K562 (cell line): ENCODE measurements at regions not wholly inside any gene's neighbourhood (a gene's known extent, or its start where the extent isn't known, plus 50 kb on each side); places are given as distances from the start of the nearest gene placed in this dataset.

Experiments
- ATAC-seq: fragments of 200-7000 bp; cut with Tn5 transposase; 3 replicates; pipeline ENCODE4 v1.9.1; 2020; ENCODE audit warnings: moderate library complexity
- BruUV-seq: library from RNA; stranded (reverse); fragments of 400-500 nt; replicated peaks from 2 replicates; lab custom pipeline; 2021; lab: Mats Ljungman, UMichigan
- CTCF ChIA-PET: fragments of 300-600 bp; formaldehyde crosslinking; extraction: SDS; loops from one replicate; lab custom pipeline; 2021; ENCODE audit warnings: low intra/inter-chr PET ratio; lab: Yijun Ruan, JAX
- POLR2A ChIA-PET: fragments of 300-600, 350-650 bp; sonication (Branson Sonifier 250); formaldehyde crosslinking; extraction: SDS; loops from one replicate; lab custom pipeline; 2021; ENCODE audit warnings: antibody characterized with exemption, inconsistent platforms; lab: Yijun Ruan, JAX
- DNase-seq, 4 experiments: peaks; one replicate each; pipeline versions ENCODE4 v3.0.0 to v3.0.0-alpha.2; 2011 to 2018; ENCODE audit warnings: low spot score in 3 of 4, mixed read lengths in 3 of 4; ENCODE audit errors: extremely low read depth in 1 of 4
- FAIRE-seq: peaks from 2 replicates; lab custom pipeline; 2011; peaks lifted over from hg19 to GRCh38; lab: Jason Lieb, UNC
- H2AFZ ChIP-seq: 2 replicates; pipeline ENCODE4 v1.6.0; 2011; ENCODE audit warnings: low read depth, low read length, control low read depth, inconsistent platforms
- H3K27ac ChIP-seq: fragments of 200-600 bp; 3 replicates; pipeline ENCODE4 v1.8.0; 2011; ENCODE audit warnings: low read depth, mild to moderate bottlenecking, control low read depth, inconsistent platforms, low read length, moderate library complexity, mixed read lengths; ENCODE audit errors: extremely low read depth
- H3K27me3 ChIP-seq, 2 experiments: fragments of 300-600 bp in 1 of 2; 2 replicates in 1 of 2; 3 replicates in 1 of 2; pipeline versions ENCODE4 v1.6.0 to v1.8.0; 2011; ENCODE audit warnings: inconsistent platforms in 2 of 2, low read length in 2 of 2, mild to moderate bottlenecking in 1 of 2, mixed read lengths in 1 of 2, moderate library complexity in 1 of 2; ENCODE audit not compliant: control insufficient read depth in 2 of 2, insufficient read depth in 2 of 2
- H3K36me3 ChIP-seq: fragments of 300-600 bp; 3 replicates; pipeline ENCODE4 v1.8.0; 2011; ENCODE audit warnings: mild to moderate bottlenecking, low read length, inconsistent platforms; ENCODE audit not compliant: control insufficient read depth, insufficient read depth
- H3K4me1 ChIP-seq, 2 experiments: fragments of 200-600 bp in 1 of 2; replicated peaks in 1 of 2; 2 replicates in 1 of 2; 3 replicates in 1 of 2; pipeline versions ENCODE4 v1.5.1 to v1.8.0; 2011; ENCODE audit warnings: inconsistent platforms in 2 of 2, low read length in 2 of 2, mild to moderate bottlenecking in 1 of 2, mixed read lengths in 1 of 2, moderate library complexity in 1 of 2; ENCODE audit not compliant: control insufficient read depth in 2 of 2, insufficient read depth in 2 of 2
- H3K4me2 ChIP-seq: 2 replicates; pipeline ENCODE4 v1.6.1; 2011; ENCODE audit warnings: low read length, control low read depth, inconsistent platforms, mixed read lengths; ENCODE audit not compliant: insufficient read depth
- H3K4me3 ChIP-seq: fragments of 200-600 bp; sonication (generic), shearing (Covaris generic); 2 replicates; pipeline ENCODE4 v1.5.1; 2016; ENCODE audit warnings: control low read depth, inconsistent platforms
- H3K79me2 ChIP-seq: fragments of 200-600 bp; 3 replicates; pipeline ENCODE4 v1.8.0; 2011; ENCODE audit warnings: low read length, inconsistent platforms; ENCODE audit not compliant: control insufficient read depth, insufficient read depth
- H3K9ac ChIP-seq, 2 experiments: 2 replicates each; pipeline versions ENCODE4 v1.6.0 to v1.6.1; 2011; ENCODE audit warnings: low read depth in 2 of 2, low read length in 2 of 2, control low read depth in 1 of 2, inconsistent platforms in 1 of 2, mild to moderate bottlenecking in 1 of 2, mixed read lengths in 1 of 2; ENCODE audit not compliant: insufficient read depth in 1 of 2
- H3K9me1 ChIP-seq: one replicate; pipeline ENCODE4 v1.6.0; 2011; ENCODE audit warnings: inconsistent platforms, mild to moderate bottlenecking, low read length, moderate library complexity; ENCODE audit not compliant: control insufficient read depth, insufficient read depth
- H3K9me3 ChIP-seq: replicated peaks from 2 replicates; pipeline ENCODE4 v1.5.1; 2011; ENCODE audit warnings: low read depth, low read length, inconsistent platforms; ENCODE audit not compliant: control insufficient read depth, insufficient read depth
- H4K20me1 ChIP-seq: replicated peaks from 2 replicates; pipeline ENCODE4 v1.6.1; 2011; ENCODE audit warnings: low read length, inconsistent platforms, mixed read lengths; ENCODE audit not compliant: control insufficient read depth, insufficient read depth
- ARID1B ChIP-seq: fragments of 450-650 bp; IDR thresholded peaks from 2 replicates; pipeline ENCODE4 v1.6.1; 2016; ENCODE audit warnings: antibody characterized with exemption, mild to moderate bottlenecking, inconsistent platforms
- CBFA2T3 ChIP-seq: fragments of 450-650 bp; IDR thresholded peaks from 2 replicates; pipeline ENCODE4 v1.6.1; 2017
- CEBPG ChIP-seq, 3 experiments: fragments of 200-800 bp in 1 of 3; sonication (Bioruptor generic) in 1 of 3; sonication (generic) in 1 of 3; formaldehyde crosslinking in 1 of 3; IDR thresholded peaks in 2 of 3; conservative IDR thresholded peaks in 1 of 3; 2 replicates each; pipeline versions ENCODE4 v1.6.1 to v1.8.0; 2016 to 2022; ENCODE audit warnings: missing compliant biosample characterization in 2 of 3, missing genetic modification characterization in 2 of 3, mild to moderate bottlenecking in 1 of 3, missing genetic modification reagents in 1 of 3
- KDM1A ChIP-seq, 2 experiments: fragments of 450-650 bp; IDR thresholded peaks; 2 replicates each; pipeline ENCODE4 v1.6.1; 2016; ENCODE audit warnings: mild to moderate bottlenecking in 2 of 2
- SMARCE1 ChIP-seq: fragments of 450-650 bp; IDR thresholded peaks from 2 replicates; pipeline ENCODE4 v1.7.1; 2016; ENCODE audit warnings: mild to moderate bottlenecking
- ZFPM2 ChIP-seq: fragments of 250-450 bp; sonication (Bioruptor Pico); IDR thresholded peaks from 2 replicates; pipeline ENCODE4 v1.5.1; 2022; ENCODE audit warnings: mild to moderate bottlenecking
- WGBS: fragments of 100-300 bp; shearing (Covaris generic); methylation state at CpG from one replicate; pipeline ENCODE4 v1.1.6; 2016; ENCODE audit warnings: low coverage, mixed read lengths; ENCODE audit not compliant: insufficient coverage; ENCODE audit errors: missing lambda C conversion rate; 5-methylcytosine and 5-hydroxymethylcytosine counted together
- in situ Hi-C: fragments of 300-500 bp; cut with MboI; formaldehyde crosslinking; loops from 4 replicates; pipeline ENCODE4 v1.15.0; 2018; ENCODE audit warnings: inconsistent platforms, mixed read lengths
- intact Hi-C: fragments of 100-400 bp; cut with micrococcal nuclease; formaldehyde crosslinking; loops from 2 replicates; pipeline ENCODE4 v1.14.2; 2022
- TF ChIP-seq, protein P1 (sequence below): sonication (generic); formaldehyde crosslinking; IDR thresholded peaks from 2 replicates; pipeline ENCODE4 v1.9.0; 2022; ENCODE audit warnings: mild to moderate bottlenecking, missing genetic modification reagents
- TF ChIP-seq, protein P2 (sequence below), 3 experiments: fragments of 200-800 bp in 1 of 3; fragments of 250-450 bp in 1 of 3; fragments of 450-650 bp in 1 of 3; sonication (Bioruptor Pico) in 1 of 3; sonication (Bioruptor generic) in 1 of 3; formaldehyde crosslinking in 1 of 3; IDR thresholded peaks; 2 replicates each; pipeline versions ENCODE4 v1.6.1 to v1.8.0; 2016 to 2022; ENCODE audit warnings: mild to moderate bottlenecking in 2 of 3, missing genetic modification characterization in 2 of 3, missing compliant biosample characterization in 1 of 3, moderate library complexity in 1 of 3
- TF ChIP-seq, protein P3 (sequence below), 2 experiments: fragments of 450-650 bp in 1 of 2; sonication (generic) in 1 of 2; formaldehyde crosslinking in 1 of 2; IDR thresholded peaks in 1 of 2; conservative IDR thresholded peaks in 1 of 2; 2 replicates each; pipeline versions ENCODE4 v1.6.1 to v1.8.1; 2016 to 2023; ENCODE audit warnings: mild to moderate bottlenecking in 2 of 2, moderate library complexity in 2 of 2, inconsistent platforms in 1 of 2, missing genetic modification reagents in 1 of 2

DNA sequence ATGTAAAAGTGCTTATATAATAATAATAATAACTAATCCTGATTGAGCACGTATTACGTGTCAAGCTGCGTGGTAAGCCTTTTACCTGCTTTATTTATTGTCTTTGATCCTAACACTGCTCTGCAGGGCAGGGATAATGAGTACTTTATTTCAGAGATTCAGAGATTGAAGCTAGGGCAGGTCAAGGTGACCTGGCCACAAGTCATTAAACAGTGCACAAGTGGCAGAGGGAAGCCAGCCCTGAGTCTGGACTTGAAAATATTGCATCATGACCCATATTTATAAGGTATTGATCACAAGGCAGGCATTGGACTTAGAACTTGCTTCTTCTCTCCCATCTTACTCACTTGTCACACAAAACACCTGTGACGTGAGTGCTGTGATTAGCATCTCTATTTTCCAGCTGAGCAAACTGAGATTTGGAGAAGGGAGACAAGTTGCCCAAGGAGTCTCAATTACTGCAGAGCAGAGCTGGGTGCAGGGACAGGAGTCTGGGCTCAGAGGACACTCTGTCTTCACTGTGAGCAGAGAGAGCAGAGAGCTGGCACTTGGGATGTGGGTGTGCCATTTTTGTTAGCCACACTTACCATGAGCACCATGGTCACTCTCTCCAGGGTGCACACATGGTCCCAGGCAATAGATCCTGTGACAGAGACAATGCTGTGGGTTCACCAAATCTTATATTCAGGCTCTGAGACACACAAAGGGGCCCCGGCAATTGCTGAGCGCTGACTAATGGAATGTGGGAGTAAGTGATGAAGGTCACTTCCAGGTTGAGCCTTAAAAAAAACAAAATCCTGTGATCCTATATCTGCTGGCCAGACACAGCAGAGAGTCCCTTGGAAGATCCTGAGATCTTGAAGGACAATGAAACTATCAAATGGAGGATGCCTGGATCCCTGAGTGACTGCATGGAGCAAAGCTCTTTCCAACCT lies 113.2 kb upstream of the MED13L start:
- Histone ChIP-seq H3K4me3 (no peak overlapping the region), H3K27ac (no peak overlapping the region)
- CTCF ChIA-PET = no interaction called here

More for the DNA sequence above, 113.2 kb upstream of the MED13L start:
- H3K9me1 ChIP-seq = no peaks in the 10 kb centered on the region
- no peak for ATAC-seq
- no peak overlapping the region for H2AFZ ChIP-seq
- no peak for TF ChIP-seq ZFPM2 (CRISPR knock-in tag)
- peak; percentile 39 for TF ChIP-seq ARID1B
- TF ChIP-seq, protein P1, sequence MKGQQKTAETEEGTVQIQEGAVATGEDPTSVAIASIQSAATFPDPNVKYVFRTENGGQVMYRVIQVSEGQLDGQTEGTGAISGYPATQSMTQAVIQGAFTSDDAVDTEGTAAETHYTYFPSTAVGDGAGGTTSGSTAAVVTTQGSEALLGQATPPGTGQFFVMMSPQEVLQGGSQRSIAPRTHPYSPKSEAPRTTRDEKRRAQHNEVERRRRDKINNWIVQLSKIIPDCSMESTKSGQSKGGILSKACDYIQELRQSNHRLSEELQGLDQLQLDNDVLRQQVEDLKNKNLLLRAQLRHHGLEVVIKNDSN (CRISPR knock-in tag) = no peak
- TF ChIP-seq CBFA2T3 = peak; percentile 48; the same call in 1 of the 2 replicates
- peak in 1 of 2 experiments; percentile 12; a peak in 1 of 4 replicates for TF ChIP-seq KDM1A (IDR thresholded peaks at IDR 0.05)
- TF ChIP-seq, protein P2, sequence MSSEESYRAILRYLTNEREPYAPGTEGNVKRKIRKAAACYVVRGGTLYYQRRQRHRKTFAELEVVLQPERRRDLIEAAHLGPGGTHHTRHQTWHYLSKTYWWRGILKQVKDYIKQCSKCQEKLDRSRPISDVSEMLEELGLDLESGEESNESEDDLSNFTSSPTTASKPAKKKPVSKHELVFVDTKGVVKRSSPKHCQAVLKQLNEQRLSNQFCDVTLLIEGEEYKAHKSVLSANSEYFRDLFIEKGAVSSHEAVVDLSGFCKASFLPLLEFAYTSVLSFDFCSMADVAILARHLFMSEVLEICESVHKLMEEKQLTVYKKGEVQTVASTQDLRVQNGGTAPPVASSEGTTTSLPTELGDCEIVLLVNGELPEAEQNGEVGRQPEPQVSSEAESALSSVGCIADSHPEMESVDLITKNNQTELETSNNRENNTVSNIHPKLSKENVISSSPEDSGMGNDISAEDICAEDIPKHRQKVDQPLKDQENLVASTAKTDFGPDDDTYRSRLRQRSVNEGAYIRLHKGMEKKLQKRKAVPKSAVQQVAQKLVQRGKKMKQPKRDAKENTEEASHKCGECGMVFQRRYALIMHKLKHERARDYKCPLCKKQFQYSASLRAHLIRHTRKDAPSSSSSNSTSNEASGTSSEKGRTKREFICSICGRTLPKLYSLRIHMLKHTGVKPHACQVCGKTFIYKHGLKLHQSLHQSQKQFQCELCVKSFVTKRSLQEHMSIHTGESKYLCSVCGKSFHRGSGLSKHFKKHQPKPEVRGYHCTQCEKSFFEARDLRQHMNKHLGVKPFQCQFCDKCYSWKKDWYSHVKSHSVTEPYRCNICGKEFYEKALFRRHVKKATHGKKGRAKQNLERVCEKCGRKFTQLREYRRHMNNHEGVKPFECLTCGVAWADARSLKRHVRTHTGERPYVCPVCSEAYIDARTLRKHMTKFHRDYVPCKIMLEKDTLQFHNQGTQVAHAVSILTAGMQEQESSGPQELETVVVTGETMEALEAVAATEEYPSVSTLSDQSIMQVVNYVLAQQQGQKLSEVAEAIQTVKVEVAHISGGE (CRISPR knock-in tag; IDR thresholded peaks at IDR 0.05) = peak in 1 of 3 experiments; percentile 53; a peak in 1 of 6 replicates
- no peak for TF ChIP-seq CEBPG (CRISPR knock-in tag; IDR thresholded peaks at IDR 0.05)
- peak in 1 of 2 experiments; percentile 49; a peak in 2 of 4 replicates for TF ChIP-seq CEBPG (tag; conservative IDR thresholded peaks at IDR 0.05 in 1 of 2, IDR thresholded peaks at IDR 0.05 in 1 of 2)
- TF ChIP-seq, protein P3, sequence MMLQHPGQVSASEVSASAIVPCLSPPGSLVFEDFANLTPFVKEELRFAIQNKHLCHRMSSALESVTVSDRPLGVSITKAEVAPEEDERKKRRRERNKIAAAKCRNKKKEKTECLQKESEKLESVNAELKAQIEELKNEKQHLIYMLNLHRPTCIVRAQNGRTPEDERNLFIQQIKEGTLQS (IDR thresholded peaks at IDR 0.05) = peak; percentile 24; the same call in 1 of the 2 replicates
- TF ChIP-seq, protein P3 (CRISPR knock-in tag; conservative IDR thresholded peaks at IDR 0.05) = no peak
- TF ChIP-seq SMARCE1 = peak; percentile 13; the same call in 1 of the 2 replicates
- no peaks in the 10 kb centered on the region for H3K27me3 ChIP-seq
- H3K9me3 ChIP-seq = peaks cover 8% of the 10 kb centered on the region; the same call in 1 of the 2 replicates
- POLR2A ChIA-PET = interaction anchor here (0.6 to 1.3 kb wide), 5 partner anchors 16 to 262 kb away, joined by 3 to 4 read pairs (median 3); no protein-coding TSS in a partner anchor
- no peaks in the 10 kb centered on the region for H3K79me2 ChIP-seq
- 83% methylated on average over 6 of the region's 6 CpGs for WGBS
- no peaks in the 10 kb centered on the region for H3K36me3 ChIP-seq
- H3K4me1 ChIP-seq = peaks cover 12 to 18% of the 10 kb centered on the region in 2 experiments; a peak in 4 of 5 replicates
- H3K9ac ChIP-seq = no peak overlapping the region; a peak in 1 of 4 replicates
- DNase-seq = no peak
- H4K20me1 ChIP-seq = no peaks in the 10 kb centered on the region
- intact Hi-C loops (no loop called here), in situ Hi-C loops (no loop called here)
- FAIRE-seq = no peak
- BruUV-seq = no TSS peak
- no peak overlapping the region for H3K4me2 ChIP-seq
